ENCODE measurements at regions not wholly inside any gene's neighbourhood (a gene's known extent, or its start where the extent isn't known, plus 50 kb on each side); places are given as distances from the start of the nearest gene placed in this dataset.

GRCh38 chr12:124388038-124388671 lies 93.3 kb downstream of the RFLNA start:
- H3K4me1 ChIP-seq (ENCODE audit: low read depth): peaks cover 37% of the 10 kb centered on the region
- intact Hi-C loops (cut with DNase I, micrococcal nuclease): no loop called here
- no peaks in the 10 kb centered on the region for H3K36me3 ChIP-seq (ENCODE audit: low read depth)
- DNase-seq (no peak), ATAC-seq (no peak)
- no peaks in the 10 kb centered on the region for H3K9me3 ChIP-seq
- no peak overlapping the region for H3K4me3 ChIP-seq
- TF ChIP-seq, protein P1, sequence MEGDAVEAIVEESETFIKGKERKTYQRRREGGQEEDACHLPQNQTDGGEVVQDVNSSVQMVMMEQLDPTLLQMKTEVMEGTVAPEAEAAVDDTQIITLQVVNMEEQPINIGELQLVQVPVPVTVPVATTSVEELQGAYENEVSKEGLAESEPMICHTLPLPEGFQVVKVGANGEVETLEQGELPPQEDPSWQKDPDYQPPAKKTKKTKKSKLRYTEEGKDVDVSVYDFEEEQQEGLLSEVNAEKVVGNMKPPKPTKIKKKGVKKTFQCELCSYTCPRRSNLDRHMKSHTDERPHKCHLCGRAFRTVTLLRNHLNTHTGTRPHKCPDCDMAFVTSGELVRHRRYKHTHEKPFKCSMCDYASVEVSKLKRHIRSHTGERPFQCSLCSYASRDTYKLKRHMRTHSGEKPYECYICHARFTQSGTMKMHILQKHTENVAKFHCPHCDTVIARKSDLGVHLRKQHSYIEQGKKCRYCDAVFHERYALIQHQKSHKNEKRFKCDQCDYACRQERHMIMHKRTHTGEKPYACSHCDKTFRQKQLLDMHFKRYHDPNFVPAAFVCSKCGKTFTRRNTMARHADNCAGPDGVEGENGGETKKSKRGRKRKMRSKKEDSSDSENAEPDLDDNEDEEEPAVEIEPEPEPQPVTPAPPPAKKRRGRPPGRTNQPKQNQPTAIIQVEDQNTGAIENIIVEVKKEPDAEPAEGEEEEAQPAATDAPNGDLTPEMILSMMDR (IDR thresholded peaks at IDR 0.05): no peak

DNA sequence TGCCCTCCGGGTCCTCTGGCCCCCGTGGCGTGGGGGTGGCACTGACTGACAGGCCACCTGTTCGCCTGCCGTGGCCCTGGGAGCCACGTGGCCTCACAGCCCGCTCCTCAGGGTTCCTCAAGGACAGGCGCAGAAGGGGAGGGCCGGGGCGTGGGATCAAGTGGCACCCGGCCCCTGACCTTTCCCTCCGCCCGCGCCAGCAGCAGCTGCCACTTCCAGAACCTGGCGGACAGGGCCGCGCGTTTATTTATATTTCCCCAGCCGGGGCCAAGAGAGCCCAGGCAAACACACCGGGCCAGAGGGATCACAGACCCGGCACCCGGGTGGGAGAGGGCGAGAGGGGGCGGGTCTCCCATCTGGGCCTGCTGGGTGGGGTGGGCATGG lies 92.6 kb downstream of the RFLNA start:
- TF ChIP-seq, protein P1 (IDR thresholded peaks at IDR 0.05): no peak

DNA sequence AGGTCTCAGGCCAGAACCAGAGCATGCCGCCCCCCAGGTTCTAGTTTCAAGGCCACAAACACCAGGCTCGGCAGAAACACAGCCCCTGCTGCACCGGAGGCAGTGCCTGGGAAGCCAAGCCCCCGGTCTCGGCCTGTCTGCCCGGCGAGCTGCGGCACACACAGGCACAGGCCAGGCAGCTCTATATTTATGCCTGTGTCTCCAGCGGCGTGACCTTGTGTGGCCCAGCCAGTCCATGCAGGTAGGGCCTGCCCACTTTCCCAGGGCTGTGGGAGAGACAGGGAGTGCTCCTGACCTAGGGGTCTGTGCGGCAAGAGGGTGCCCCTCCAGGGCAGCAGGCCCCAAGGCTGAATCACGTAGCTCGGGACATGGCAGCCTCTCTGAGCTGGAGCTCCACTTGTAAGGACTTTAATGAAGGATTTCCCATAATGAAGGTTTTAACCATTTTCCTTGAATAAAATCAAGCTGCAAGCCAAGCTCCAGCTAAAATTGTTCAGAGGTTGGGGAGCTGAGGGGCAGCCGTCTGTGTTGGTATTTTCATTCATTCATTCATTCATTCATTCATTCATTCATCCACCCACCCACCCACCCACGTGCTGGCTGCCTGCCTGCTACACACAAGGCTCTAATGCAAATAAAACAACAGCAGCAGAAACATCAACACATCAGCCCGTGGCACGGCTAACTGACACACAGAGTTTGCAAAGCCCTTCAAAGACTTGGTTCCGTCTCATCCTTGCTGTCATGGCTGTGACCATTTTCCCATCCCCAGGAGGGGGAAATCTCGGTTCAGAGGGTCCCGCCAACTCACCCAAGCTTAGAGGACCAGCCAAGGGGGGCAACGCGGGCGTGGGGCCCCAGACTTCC lies 92.0 kb downstream of the RFLNA start:
- Histone ChIP-seq H3K9me3 (no peaks in the 10 kb centered on the region), H3K36me3 (ENCODE audit: low read depth) (no peaks in the 10 kb centered on the region), H3K4me1 (ENCODE audit: low read depth) (peaks cover 34% of the 10 kb centered on the region), H3K4me3 (no peak overlapping the region)
- DNase-seq (no peak), ATAC-seq (no peak)
- TF ChIP-seq, protein P1 (IDR thresholded peaks at IDR 0.05): no peak
- intact Hi-C loops (cut with DNase I, micrococcal nuclease): no loop called here

More for the DNA sequence above, 92.6 kb downstream of the RFLNA start:
- ATAC-seq (no peak), DNase-seq (no peak)
- Histone ChIP-seq H3K36me3 (ENCODE audit: low read depth) (no peaks in the 10 kb centered on the region), H3K4me1 (ENCODE audit: low read depth) (peaks cover 34% of the 10 kb centered on the region), H3K9me3 (no peaks in the 10 kb centered on the region), H3K4me3 (no peak overlapping the region)
- intact Hi-C loops (cut with DNase I, micrococcal nuclease): no loop called here

DNA sequence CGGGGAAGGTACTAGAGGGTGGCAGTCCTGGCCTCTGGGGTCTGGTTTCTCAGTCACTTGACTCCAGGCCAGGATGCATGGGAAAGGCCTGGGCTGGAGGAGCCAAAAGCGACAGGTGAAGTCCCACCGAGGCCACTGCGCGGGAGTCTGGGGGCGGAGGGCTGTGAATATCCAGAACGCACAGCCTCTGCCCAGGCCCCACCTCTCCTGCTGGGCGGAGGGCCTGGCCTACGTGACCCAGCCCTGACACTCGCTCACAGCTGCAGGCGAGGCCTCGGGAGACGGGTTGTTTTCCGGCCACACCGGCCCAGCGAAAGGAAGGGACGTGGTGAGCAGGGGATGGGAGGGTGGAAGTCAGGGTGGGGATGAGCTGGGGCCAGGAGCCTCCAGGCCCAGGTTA lies 91.2 kb downstream of the RFLNA start:
- H3K4me3 ChIP-seq: no peak overlapping the region
- TF ChIP-seq, protein P1 (IDR thresholded peaks at IDR 0.05): no peak
- ATAC-seq (no peak), DNase-seq (no peak)
- H3K9me3 ChIP-seq: no peaks in the 10 kb centered on the region
- H3K36me3 ChIP-seq (ENCODE audit: low read depth): no peaks in the 10 kb centered on the region
- peaks cover 41% of the 10 kb centered on the region for H3K4me1 ChIP-seq (ENCODE audit: low read depth)
- intact Hi-C loops (cut with DNase I, micrococcal nuclease): no loop called here

DNA sequence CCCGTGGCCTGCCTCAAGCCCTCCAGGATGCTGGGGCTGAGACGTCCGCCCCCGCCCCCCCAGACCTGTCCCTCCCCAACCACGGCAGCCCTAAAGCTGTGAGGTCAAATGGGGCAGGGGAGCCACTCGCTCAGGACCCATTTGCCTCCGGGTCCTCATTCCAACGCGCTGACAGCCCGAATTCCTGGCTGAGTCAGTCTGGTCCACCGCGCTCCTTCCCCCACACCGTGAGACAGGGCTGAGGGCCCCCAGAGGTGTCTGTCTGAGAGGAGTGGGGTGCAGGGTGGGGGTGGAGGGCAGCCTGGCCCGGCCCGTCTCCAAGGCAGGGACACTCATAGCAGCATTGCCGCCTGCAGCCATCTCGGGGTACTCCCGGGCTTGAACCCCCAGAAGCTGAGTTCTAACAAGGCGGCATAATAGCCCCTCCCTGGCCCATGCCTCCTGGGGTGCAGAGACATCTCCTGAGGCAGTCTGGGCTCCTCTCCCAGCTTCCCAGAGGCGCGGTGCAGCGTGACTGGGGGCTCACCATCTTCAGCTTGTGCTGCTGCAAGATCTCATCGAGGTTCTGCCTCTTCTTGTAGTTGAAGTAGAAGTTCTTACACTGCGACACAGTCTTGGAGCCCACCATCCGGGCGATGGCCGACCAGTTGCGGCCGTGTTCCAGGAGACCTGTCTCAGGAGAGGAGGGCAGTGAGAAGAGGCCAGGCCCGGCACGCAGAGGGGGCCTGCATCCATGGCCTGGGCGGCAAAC lies 90.5 kb downstream of the RFLNA start:
- Histone ChIP-seq H3K9me3 (no peaks in the 10 kb centered on the region), H3K4me1 (ENCODE audit: low read depth) (peaks cover 39% of the 10 kb centered on the region), H3K36me3 (ENCODE audit: low read depth) (no peaks in the 10 kb centered on the region), H3K4me3 (no peak overlapping the region)
- TF ChIP-seq, protein P1 (IDR thresholded peaks at IDR 0.05): no peak
- intact Hi-C loops (cut with DNase I, micrococcal nuclease): no loop called here
- no peak for DNase-seq
- no peak for ATAC-seq
